ENCODE measurements at regions not wholly inside any gene's neighbourhood (a gene's known extent, or its start where the extent isn't known, plus 50 kb on each side); places are given as distances from the start of the nearest gene placed in this dataset.

GRCh38 chr17:34733333-34733732, 154.0 kb downstream of the TMEM132E start:
- no peak for DNase-seq

GRCh38 chr17:34730816-34731215, 151.4 kb downstream of the TMEM132E start:
- no peak for DNase-seq

GRCh38 chr17:34728771-34729310, 149.5 kb downstream of the TMEM132E start:
- DNase-seq: no peak

GRCh38 chr17:34727601-34728000, 148.2 kb downstream of the TMEM132E start:
- DNase-seq: no peak

- no peak for DNase-seq
Measured at GRCh38 chr17:34726536-34727384, 147.4 kb downstream of the TMEM132E start.

- DNase-seq: no peak
Measured at GRCh38 chr17:34725725-34726124, 146.3 kb downstream of the TMEM132E start.

GRCh38 chr17:34725008-34725407, 145.6 kb downstream of the TMEM132E start:
- DNase-seq: no peak

GRCh38 chr17:34723875-34724274, 144.5 kb downstream of the TMEM132E start:
- DNase-seq: no peak

GRCh38 chr17:34721326-34721725, 141.9 kb downstream of the TMEM132E start:
- DNase-seq: no peak

GRCh38 chr17:34720760-34721159, 141.4 kb downstream of the TMEM132E start:
- no peak for DNase-seq

- no peak for DNase-seq
Measured at GRCh38 chr17:34719569-34719968, 140.2 kb downstream of the TMEM132E start.

GRCh38 chr17:34717092-34717491, 137.7 kb downstream of the TMEM132E start:
- no peak for DNase-seq

- DNase-seq: no peak
Measured at GRCh38 chr17:34716291-34716690, 136.9 kb downstream of the TMEM132E start.

GRCh38 chr17:34715504-34715903, 136.1 kb downstream of the TMEM132E start:
- no peak for DNase-seq

- DNase-seq: no peak
Measured at GRCh38 chr17:34714475-34715410, 135.4 kb downstream of the TMEM132E start.

- DNase-seq: no peak
Measured at GRCh38 chr17:34713687-34714086, 134.3 kb downstream of the TMEM132E start.

- DNase-seq: no peak
Measured at GRCh38 chr17:34712481-34713195, 133.3 kb downstream of the TMEM132E start.

GRCh38 chr17:34711646-34712045, 132.3 kb downstream of the TMEM132E start:
- DNase-seq: no peak

- no peak for DNase-seq
Measured at GRCh38 chr17:34710226-34710625, 130.8 kb downstream of the TMEM132E start.

GRCh38 chr17:34709158-34709754, 129.9 kb downstream of the TMEM132E start:
- DNase-seq: no peak

GRCh38 chr17:34706029-34706428, 126.6 kb downstream of the TMEM132E start:
- DNase-seq: no peak

- DNase-seq: no peak
Measured at GRCh38 chr17:34703533-34703932, 124.2 kb downstream of the TMEM132E start.
